ENCODE measurements at regions not wholly inside any gene's neighbourhood (a gene's known extent, or its start where the extent isn't known, plus 50 kb on each side); places are given as distances from the start of the nearest gene placed in this dataset.

DNA sequence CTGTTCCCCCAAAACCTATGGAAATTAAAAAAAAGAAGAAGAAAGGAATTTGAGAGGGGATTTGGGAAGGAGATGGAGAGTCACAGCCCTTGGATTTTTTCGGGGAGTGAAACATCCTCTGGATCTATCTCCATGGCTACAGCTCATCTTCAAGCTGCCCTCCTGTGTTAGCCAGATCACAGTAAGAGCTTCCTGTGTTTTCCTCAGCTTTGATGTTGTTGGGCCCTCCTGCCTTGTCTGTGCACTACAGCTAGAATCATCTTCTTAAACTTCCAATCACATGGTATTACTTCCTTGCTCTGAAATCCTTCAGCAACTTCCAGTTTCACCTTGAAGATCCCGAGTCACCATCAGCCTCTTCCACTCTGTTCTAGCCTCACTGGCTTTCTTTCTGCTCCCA, 207.8 kb upstream of the ZFP64 start:
- TF ChIP-seq, protein P1, sequence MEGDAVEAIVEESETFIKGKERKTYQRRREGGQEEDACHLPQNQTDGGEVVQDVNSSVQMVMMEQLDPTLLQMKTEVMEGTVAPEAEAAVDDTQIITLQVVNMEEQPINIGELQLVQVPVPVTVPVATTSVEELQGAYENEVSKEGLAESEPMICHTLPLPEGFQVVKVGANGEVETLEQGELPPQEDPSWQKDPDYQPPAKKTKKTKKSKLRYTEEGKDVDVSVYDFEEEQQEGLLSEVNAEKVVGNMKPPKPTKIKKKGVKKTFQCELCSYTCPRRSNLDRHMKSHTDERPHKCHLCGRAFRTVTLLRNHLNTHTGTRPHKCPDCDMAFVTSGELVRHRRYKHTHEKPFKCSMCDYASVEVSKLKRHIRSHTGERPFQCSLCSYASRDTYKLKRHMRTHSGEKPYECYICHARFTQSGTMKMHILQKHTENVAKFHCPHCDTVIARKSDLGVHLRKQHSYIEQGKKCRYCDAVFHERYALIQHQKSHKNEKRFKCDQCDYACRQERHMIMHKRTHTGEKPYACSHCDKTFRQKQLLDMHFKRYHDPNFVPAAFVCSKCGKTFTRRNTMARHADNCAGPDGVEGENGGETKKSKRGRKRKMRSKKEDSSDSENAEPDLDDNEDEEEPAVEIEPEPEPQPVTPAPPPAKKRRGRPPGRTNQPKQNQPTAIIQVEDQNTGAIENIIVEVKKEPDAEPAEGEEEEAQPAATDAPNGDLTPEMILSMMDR (IDR thresholded peaks at IDR 0.05; ENCODE audit: borderline replicate concordance, control extremely low read depth, extremely low read depth, insufficient read depth, missing control alignments) = no peak
- no peak for DNase-seq (ENCODE audit: low spot score)
- in situ Hi-C loops (cut with MboI; ENCODE audit: low sequenced_read_pairs, unreplicated experiment) = no loop called here

DNA sequence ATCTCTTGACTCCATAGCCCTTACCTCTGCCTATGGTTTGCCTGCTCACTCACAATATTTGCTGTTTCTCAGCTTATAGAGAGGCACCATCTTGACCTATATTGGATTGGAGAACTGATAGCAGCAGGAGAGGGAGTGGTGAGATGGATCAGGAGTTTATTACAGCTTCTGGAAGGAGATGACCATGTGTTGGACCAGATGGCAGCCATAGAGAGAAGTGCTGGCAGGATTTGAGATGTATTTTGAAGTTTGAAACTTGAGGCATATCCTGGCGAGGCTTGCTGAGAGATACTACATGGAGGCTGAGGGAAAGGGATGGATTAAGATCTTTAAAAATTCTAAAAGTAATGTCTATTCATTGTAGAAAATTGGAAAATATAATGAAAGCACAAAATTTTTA, 198.0 kb upstream of the ZFP64 start:
- no peak for DNase-seq (ENCODE audit: low spot score)
- in situ Hi-C loops (cut with MboI; ENCODE audit: low sequenced_read_pairs, unreplicated experiment) = loop anchor here (10.0 kb wide), 1 partner anchor 265 kb away; no protein-coding TSS in a partner anchor
- TF ChIP-seq, protein P1 (IDR thresholded peaks at IDR 0.05; ENCODE audit: borderline replicate concordance, control extremely low read depth, extremely low read depth, insufficient read depth, missing control alignments) = no peak

DNA sequence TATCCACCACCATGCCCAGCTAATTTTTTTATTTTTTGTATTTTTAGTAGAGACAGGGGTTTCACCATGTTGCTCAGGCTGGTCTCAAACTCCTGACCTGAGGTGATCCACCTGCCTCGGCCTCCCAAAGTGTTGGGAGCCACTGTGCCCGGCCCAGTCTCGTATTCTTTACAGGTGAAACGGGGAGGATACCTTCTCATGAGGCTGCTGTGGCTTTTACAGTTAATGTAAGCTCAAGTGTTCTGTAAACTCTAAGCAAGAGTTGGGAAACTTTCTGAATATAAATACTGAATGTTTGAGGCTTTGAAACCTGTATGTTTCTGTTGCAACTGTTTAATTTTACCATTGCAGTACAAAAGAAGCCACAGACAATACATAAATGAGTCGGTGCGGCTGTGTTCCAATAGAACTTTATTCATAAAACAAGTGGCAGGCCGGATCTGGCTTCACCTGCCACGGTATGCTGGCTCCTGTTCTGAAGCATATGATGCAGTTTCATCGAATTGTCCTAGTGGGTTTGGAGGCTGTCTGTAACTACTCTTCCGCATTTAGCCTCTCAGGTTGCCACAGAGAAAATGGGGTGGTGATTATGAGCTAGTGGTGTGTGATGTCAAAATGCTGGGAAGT, 192.5 kb upstream of the ZFP64 start:
- TF ChIP-seq, protein P1 (IDR thresholded peaks at IDR 0.05; ENCODE audit: borderline replicate concordance, control extremely low read depth, extremely low read depth, insufficient read depth, missing control alignments) = no peak
- in situ Hi-C loops (cut with MboI; ENCODE audit: low sequenced_read_pairs, unreplicated experiment) = loop anchor here (10.0 kb wide), 1 partner anchor 259 kb away; no protein-coding TSS in a partner anchor
- DNase-seq (ENCODE audit: low spot score) = no peak

DNA sequence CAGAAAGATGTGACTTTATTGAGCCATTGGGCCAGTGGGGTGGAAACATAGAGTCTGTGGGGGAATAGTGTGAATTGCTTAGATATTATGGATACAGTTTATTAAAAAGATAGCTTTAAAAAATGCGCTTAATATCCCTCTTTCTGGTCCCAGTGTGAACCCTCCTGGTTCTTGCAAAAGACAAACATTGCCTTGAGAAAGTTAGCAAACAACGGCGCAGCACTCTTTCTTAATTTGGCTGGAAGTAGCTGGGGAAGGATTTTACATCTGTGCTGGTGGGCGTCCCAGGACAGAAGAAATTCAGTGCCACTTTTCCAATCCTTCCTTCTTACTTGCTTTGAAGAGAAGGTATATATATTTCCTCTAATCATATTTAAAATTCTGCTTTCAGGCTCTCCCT, 191.4 kb upstream of the ZFP64 start:
- in situ Hi-C loops (cut with MboI; ENCODE audit: low sequenced_read_pairs, unreplicated experiment) = loop anchor here (10.0 kb wide), 1 partner anchor 258 kb away; no protein-coding TSS in a partner anchor
- DNase-seq (ENCODE audit: low spot score) = no peak
- TF ChIP-seq, protein P1 (IDR thresholded peaks at IDR 0.05; ENCODE audit: borderline replicate concordance, control extremely low read depth, extremely low read depth, insufficient read depth, missing control alignments) = no peak

DNA sequence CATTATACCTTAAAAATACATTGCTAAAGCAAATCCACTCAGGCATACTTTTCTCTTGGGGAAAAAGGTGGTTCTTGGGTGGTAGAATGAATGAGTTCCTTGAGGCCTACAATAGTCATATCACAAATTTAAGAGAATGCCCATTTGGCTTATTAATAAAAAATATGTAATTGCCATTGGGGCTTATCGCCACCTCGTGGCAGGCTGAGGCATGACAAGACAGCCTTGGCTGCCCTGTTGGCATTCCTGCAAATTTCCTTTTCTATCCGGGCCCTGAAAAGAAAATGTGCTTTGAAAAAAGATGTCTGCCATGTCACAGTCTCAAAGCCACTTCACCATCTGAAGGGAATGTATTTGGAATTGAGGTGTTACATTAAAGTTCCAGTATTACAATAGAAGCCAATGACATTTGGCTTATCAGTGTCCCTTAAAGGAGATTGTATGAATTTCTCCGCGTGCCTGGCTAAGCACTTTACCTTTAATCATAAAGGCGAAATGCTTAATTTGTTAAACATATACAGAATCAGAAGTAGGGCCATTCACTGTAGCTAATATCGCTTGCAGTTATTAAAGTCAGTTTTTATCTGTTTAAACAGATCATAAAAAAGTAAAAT, 188.3 kb upstream of the ZFP64 start:
- in situ Hi-C loops (cut with MboI; ENCODE audit: low sequenced_read_pairs, unreplicated experiment) = loop anchor here (10.0 kb wide), 1 partner anchor 255 kb away; no protein-coding TSS in a partner anchor
- peak; percentile 22 for DNase-seq (ENCODE audit: low spot score)
- TF ChIP-seq, protein P1 (IDR thresholded peaks at IDR 0.05; ENCODE audit: borderline replicate concordance, control extremely low read depth, extremely low read depth, insufficient read depth, missing control alignments) = peak; percentile 80

DNA sequence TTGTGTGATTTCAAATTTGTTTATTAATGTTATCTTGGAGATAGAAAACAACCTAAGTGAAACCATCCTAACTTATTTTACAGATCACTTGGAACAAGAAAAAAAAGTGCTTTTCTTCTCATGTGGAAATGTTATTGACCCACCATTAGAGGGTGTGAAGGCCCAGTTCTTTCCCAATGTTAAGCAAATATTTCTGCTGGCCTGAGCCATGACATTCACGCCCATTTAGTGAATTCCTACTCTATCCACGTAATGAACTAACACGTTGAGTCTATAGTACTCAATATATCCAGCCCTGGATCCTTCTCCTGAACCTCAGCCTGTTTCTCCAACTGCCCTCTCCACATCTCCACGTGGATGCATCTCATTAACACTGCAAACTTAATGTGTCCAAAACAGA, 180.6 kb upstream of the ZFP64 start:
- in situ Hi-C loops (cut with MboI; ENCODE audit: low sequenced_read_pairs, unreplicated experiment) = no loop called here

More for the DNA sequence above, 180.6 kb upstream of the ZFP64 start:
- TF ChIP-seq, protein P1 (IDR thresholded peaks at IDR 0.05; ENCODE audit: borderline replicate concordance, control extremely low read depth, extremely low read depth, insufficient read depth, missing control alignments) = no peak
- no peak for DNase-seq (ENCODE audit: low spot score)

All from GM13976 (cell line).